SU-DHL-6 (cell line): ENCODE measurements at regions not wholly inside any gene's neighbourhood (a gene's known extent, or its start where the extent isn't known, plus 50 kb on each side); places are given as distances from the start of the nearest gene placed in this dataset.

Experiments used
- H2AFZ ChIP-seq: fragments of 200-600 bp; sonication (generic); 2 replicates; pipeline ENCODE4 v1.6.1; 2014; ENCODE audit warnings: low read depth, mild to moderate bottlenecking, moderate library complexity, mixed read lengths, antibody characterized with exemption, low read length; ENCODE audit not compliant: severe bottlenecking
- H3F3A ChIP-seq: fragments of 200-600 bp; shearing (Covaris generic); 2 replicates; pipeline ENCODE4 v1.6.0; 2016; ENCODE audit warnings: antibody characterized with exemption, mild to moderate bottlenecking; ENCODE audit not compliant: insufficient read depth
- H3K27ac ChIP-seq: fragments of 200-600 bp; sonication (generic); 2 replicates; pipeline ENCODE4 v1.5.1; 2016; ENCODE audit warnings: low read depth, mild to moderate bottlenecking, low read length, moderate library complexity, mixed read lengths
- H3K27me3 ChIP-seq: fragments of 200-600 bp; sonication (generic), shearing (Covaris generic); 2 replicates; pipeline ENCODE4 v1.6.0; 2014; ENCODE audit warnings: mild to moderate bottlenecking, low read length
- H3K36me3 ChIP-seq: fragments of 200-600 bp; sonication (generic); 2 replicates; pipeline ENCODE4 v1.6.1; 2014; ENCODE audit warnings: mild to moderate bottlenecking, low read length, mixed read lengths
- H3K4me2 ChIP-seq: fragments of 300-600, 200-600 bp; shearing (Covaris generic), sonication (generic); 2 replicates; pipeline ENCODE4 v1.6.0; 2014; ENCODE audit warnings: low read length, low read depth, mild to moderate bottlenecking; ENCODE audit not compliant: poor library complexity, severe bottlenecking
- H3K4me3 ChIP-seq: fragments of 200-600 bp; sonication (generic); 2 replicates; pipeline ENCODE4 v1.5.1; 2014; ENCODE audit warnings: antibody characterized with exemption, low read length, mild to moderate bottlenecking, mixed read lengths; ENCODE audit not compliant: insufficient read depth, poor library complexity, severe bottlenecking
- H3K79me2 ChIP-seq: fragments of 200-600 bp; sonication (generic); 2 replicates; pipeline ENCODE4 v1.6.1; 2014; ENCODE audit warnings: mild to moderate bottlenecking, low read length, moderate library complexity; ENCODE audit not compliant: insufficient read depth
- H3K9ac ChIP-seq: fragments of 200-600 bp; sonication (generic); 2 replicates; pipeline ENCODE4 v1.7.0; 2014; ENCODE audit warnings: mild to moderate bottlenecking, low read length
- H3K9me2 ChIP-seq: fragments of 200-600 bp; sonication (generic); replicated peaks from 2 replicates; pipeline ENCODE4 v1.6.1; 2014; ENCODE audit warnings: low read length; ENCODE audit not compliant: insufficient read depth
- H3K9me3 ChIP-seq: fragments of 200-600 bp; sonication (generic); 2 replicates; pipeline ENCODE4 v1.6.1; 2014; ENCODE audit warnings: low read length, mixed read lengths; ENCODE audit not compliant: insufficient read depth
- H4K20me1 ChIP-seq: fragments of 200-600 bp; sonication (generic); 2 replicates; pipeline ENCODE4 v1.6.1; 2014; ENCODE audit warnings: low read depth, mild to moderate bottlenecking, antibody characterized with exemption, low read length, moderate library complexity, mixed read lengths
- EZH2phosphoT487 ChIP-seq: fragments of 200-600 bp; sonication (generic), shearing (Covaris generic); conservative IDR thresholded peaks from 2 replicates; pipeline ENCODE4 v1.6.1; 2018; ENCODE audit warnings: mild to moderate bottlenecking, antibody characterized with exemption, low read length, moderate library complexity, mixed read lengths
- TF ChIP-seq, protein P1 (sequence below): fragments of 200-600 bp; sonication (generic); IDR thresholded peaks from one replicate; pipeline ENCODE4 v1.5.1; 2017; ENCODE audit warnings: antibody characterized with exemption, mild to moderate bottlenecking, low read length, moderate library complexity; ENCODE audit not compliant: insufficient read depth, poor library complexity, severe bottlenecking

DNA sequence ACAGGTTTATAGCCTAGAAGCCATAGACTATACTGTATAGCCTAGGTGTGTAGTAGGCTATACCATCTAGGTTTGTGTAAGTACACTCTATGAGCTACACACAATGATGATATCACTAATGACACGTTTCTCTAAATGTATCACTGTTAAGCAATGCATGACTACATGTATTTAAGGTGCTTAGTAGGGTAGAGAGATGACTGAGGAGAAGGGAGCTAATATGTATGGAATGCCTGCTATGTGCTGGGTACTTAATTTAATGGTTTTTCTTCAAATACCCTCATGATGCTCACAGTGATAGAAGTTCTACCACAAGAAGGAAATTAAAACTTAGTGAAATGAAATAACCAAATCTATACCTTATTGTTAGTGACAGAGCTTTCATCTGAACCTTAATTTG, 1785.5 kb downstream of the EFNA5 start:
- no peaks in the 10 kb centered on the region for H3F3A ChIP-seq
- H3K4me3 ChIP-seq = no peak overlapping the region
- H3K9me2 ChIP-seq = no peaks in the 10 kb centered on the region
- H4K20me1 ChIP-seq = no peaks in the 10 kb centered on the region
- H3K27me3 ChIP-seq = no peaks in the 10 kb centered on the region
- H2AFZ ChIP-seq = no peak overlapping the region
- H3K9ac ChIP-seq = no peak overlapping the region
- H3K9me3 ChIP-seq = no peaks in the 10 kb centered on the region
- TF ChIP-seq EZH2phosphoT487 = no peak
- TF ChIP-seq, protein P1, sequence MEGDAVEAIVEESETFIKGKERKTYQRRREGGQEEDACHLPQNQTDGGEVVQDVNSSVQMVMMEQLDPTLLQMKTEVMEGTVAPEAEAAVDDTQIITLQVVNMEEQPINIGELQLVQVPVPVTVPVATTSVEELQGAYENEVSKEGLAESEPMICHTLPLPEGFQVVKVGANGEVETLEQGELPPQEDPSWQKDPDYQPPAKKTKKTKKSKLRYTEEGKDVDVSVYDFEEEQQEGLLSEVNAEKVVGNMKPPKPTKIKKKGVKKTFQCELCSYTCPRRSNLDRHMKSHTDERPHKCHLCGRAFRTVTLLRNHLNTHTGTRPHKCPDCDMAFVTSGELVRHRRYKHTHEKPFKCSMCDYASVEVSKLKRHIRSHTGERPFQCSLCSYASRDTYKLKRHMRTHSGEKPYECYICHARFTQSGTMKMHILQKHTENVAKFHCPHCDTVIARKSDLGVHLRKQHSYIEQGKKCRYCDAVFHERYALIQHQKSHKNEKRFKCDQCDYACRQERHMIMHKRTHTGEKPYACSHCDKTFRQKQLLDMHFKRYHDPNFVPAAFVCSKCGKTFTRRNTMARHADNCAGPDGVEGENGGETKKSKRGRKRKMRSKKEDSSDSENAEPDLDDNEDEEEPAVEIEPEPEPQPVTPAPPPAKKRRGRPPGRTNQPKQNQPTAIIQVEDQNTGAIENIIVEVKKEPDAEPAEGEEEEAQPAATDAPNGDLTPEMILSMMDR = no peak
- no peaks in the 10 kb centered on the region for H3K36me3 ChIP-seq
- no peaks in the 10 kb centered on the region for H3K79me2 ChIP-seq
- no peak overlapping the region for H3K27ac ChIP-seq
- no peak overlapping the region for H3K4me2 ChIP-seq

DNA sequence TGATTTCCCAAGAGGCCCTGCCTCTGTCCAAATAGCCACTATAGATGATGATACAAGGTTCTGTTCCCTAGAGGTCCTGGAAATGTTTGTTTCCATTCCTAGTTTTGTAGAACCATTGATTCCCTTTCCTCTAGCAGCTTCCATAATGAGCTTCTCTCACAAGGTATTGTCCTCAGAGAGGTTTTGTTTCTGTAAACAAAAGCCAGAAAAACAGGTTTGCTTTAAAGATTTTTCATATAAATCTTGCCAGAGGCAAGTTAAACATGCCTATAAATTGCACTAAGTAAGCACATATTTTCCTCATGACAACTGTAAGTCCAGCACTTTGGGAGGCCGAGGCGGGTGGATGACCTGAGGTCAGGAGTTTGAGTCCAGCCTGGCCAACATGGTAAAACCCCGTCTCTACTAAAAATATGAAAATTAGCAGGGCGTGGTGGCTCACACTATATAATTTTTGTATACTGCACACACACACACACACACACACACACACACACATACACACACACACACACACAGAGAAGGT, 1787.7 kb downstream of the EFNA5 start:
- H3K4me2 ChIP-seq = no peak overlapping the region
- H4K20me1 ChIP-seq = no peaks in the 10 kb centered on the region
- H3K27me3 ChIP-seq = no peaks in the 10 kb centered on the region
- H3F3A ChIP-seq = no peaks in the 10 kb centered on the region
- no peak overlapping the region for H3K4me3 ChIP-seq
- no peak overlapping the region for H2AFZ ChIP-seq
- H3K27ac ChIP-seq = no peak overlapping the region
- H3K9ac ChIP-seq = no peak overlapping the region
- H3K9me3 ChIP-seq = no peaks in the 10 kb centered on the region
- H3K79me2 ChIP-seq = no peaks in the 10 kb centered on the region
- H3K36me3 ChIP-seq = no peaks in the 10 kb centered on the region
- H3K9me2 ChIP-seq = no peaks in the 10 kb centered on the region
- TF ChIP-seq, protein P1 = no peak
- TF ChIP-seq EZH2phosphoT487 = no peak

DNA sequence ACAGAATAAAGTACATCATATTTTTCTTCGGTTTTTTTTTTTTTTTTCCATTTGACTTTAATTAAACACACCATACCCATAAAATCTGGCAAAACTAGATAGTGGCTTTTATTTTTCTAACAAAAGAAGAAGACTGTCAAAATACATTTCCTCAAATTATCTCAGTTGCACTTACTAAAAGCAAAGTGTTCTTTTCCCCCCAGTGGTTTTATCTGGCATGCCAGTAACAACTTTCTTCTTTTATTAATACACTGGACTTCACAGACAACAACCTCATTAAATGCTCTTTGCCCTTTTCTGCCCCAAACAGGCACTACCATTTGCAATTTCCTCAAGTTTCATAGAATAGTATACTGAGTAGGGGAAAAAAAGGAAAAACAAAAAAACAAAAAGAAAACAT, 1792.3 kb downstream of the EFNA5 start:
- Histone ChIP-seq H3K4me2 (no peak overlapping the region), H3F3A (no peaks in the 10 kb centered on the region), H4K20me1 (no peaks in the 10 kb centered on the region), H3K9ac (no peak overlapping the region), H3K79me2 (no peaks in the 10 kb centered on the region), H3K4me3 (no peak overlapping the region), H3K36me3 (no peaks in the 10 kb centered on the region), H3K27ac (no peak overlapping the region), H3K9me3 (no peaks in the 10 kb centered on the region), H3K9me2 (no peaks in the 10 kb centered on the region), H2AFZ (peak overlapping the region; percentile 26), H3K27me3 (no peaks in the 10 kb centered on the region)
- TF ChIP-seq, protein P1 = no peak
- TF ChIP-seq EZH2phosphoT487 = no peak
